ENCODE measurements at regions not wholly inside any gene's neighbourhood (a gene's known extent, or its start where the extent isn't known, plus 50 kb on each side); places are given as distances from the start of the nearest gene placed in this dataset.
"Not testable (repeated sequence)": the region's sequence is repeated elsewhere in the genome, so short reads cannot be mapped to it uniquely, and the experiment has no call there.

- no peak overlapping the region for H3K4me3 ChIP-seq (ENCODE audit: low read length)
- DNase-seq (ENCODE audit: low read depth, low spot score): no peak
Observed at GRCh38 chr17:72563952-72564351, 443.1 kb downstream of the SOX9 start.

DNA sequence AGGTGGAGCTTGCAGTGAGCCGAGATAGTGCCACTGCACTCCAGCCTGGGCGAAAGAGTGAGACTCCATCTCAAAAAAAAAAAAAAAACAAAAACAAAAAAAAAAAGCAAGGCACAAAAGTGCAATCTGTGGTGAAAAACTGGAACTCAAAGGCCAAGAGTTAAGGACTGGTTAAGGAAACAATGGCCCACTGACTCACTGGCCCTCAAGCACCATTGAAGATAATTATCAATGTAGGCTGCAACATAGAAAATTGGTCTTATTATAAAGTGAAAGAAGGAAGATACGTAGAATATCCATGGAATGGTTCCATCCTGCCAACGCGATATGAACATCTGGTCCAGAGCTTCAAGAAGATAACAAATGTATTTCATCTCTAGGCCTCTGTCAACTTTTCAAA lies 444.2 kb downstream of the SOX9 start:
- no peak overlapping the region for H3K4me3 ChIP-seq (ENCODE audit: low read length)
- DNase-seq (ENCODE audit: low read depth, low spot score): no peak

- no peak for DNase-seq (ENCODE audit: low read depth, low spot score)
- H3K4me3 ChIP-seq (ENCODE audit: low read length): no peak overlapping the region
Observed at GRCh38 chr17:72565758-72566157, 444.9 kb downstream of the SOX9 start.

DNA sequence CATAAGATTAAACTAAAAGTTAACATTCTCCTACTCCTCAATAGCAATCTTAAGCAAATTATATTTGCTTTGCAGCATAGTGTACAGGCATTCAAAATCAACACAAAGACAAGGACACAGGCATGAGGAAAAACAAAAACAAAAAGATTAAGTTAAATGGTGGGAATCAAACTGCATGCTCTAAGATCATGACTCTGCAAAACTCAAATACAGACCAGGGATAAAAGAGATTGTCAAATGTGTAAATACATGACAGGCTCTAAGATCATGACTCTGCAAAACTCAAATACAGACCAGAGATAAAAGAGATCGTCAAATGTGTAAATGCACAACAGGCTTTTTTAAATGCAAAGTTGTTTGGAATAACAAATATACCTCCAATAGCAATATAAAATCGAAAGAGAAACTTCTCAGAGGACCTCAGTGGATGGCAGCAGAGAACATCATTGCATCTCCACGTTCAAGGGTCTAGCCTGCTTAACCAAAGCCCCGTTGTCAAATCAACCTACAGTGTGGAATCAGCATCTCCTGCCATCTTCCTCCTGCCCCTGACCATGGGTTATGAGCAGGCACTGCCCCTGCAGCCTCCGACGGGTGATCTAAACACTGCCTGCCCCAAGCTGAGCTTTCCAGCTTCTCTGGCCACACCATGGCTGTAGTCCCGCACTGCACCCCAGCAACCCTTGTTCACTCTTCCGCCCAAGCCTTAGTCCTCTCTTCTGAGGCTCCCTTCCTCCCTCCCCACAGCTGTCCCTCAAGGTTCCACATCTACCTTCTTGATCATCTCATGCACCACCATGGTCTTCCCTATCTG lies 446.1 kb downstream of the SOX9 start:
- H3K4me3 ChIP-seq (ENCODE audit: low read length): no peak overlapping the region
- DNase-seq (ENCODE audit: low read depth, low spot score): no peak

- no peak for DNase-seq (ENCODE audit: low read depth, low spot score)
Observed at GRCh38 chr17:72567774-72568173, 447.0 kb downstream of the SOX9 start.

GRCh38 chr17:72569148-72569946 lies 448.5 kb downstream of the SOX9 start:
- H3K4me3 ChIP-seq (ENCODE audit: low read length): no peak overlapping the region
- no peak for DNase-seq (ENCODE audit: low read depth, low spot score)

More at GRCh38 chr17:72567774-72568173, 447.0 kb downstream of the SOX9 start:
- no peak overlapping the region for H3K4me3 ChIP-seq (ENCODE audit: low read length)

- H3K4me3 ChIP-seq (ENCODE audit: low read length): no peak overlapping the region
- no peak for DNase-seq (ENCODE audit: low read depth, low spot score)
Observed at GRCh38 chr17:72571813-72572396, 451.1 kb downstream of the SOX9 start.

DNA sequence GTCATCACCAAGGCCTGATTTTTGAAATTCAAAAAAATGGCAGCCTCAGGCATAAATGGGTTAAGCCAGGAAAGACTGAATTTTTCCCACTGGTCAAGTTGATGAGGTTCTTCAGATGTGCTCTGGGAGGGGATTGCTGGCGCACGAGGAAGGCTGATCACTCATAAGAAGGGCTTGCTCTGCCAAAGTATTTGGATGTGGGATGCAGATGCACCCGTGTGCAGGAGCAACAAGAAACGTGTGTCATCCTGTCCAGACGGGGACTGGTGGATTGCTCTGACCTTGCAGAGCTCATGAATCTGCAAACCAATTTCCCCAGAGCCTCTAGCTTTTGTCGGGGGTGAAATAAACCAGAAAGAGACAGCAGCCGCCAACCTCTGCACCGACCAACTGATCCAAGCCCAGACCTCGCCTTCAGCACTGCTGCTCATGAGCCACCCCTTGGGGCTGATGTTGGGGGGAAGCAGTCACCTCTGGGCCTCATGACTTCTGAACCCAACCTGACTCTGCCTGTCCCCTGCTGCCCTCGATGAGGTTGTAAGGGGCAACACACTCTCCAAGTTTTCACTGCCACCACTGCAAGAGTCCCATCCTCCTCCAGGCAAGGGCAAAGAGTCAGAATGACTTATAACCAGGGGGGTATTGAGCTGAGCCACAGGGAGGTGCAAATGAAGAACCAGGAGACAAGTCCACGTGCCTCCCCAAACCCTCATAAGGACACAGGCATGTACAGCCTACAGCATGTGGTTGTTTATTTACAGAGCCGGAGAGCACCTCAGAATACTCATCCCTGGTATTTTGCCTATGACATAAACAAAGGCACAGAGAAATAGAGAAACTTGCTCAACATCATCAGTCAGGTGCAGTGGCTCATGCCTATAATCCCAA lies 452.0 kb downstream of the SOX9 start:
- DNase-seq (ENCODE audit: low read depth, low spot score): no peak
- H3K4me3 ChIP-seq (ENCODE audit: low read length): no peak overlapping the region

- DNase-seq (ENCODE audit: low read depth, low spot score): not testable (repeated sequence)
Observed at GRCh38 chr17:72573492-72573801, 452.6 kb downstream of the SOX9 start.

DNA sequence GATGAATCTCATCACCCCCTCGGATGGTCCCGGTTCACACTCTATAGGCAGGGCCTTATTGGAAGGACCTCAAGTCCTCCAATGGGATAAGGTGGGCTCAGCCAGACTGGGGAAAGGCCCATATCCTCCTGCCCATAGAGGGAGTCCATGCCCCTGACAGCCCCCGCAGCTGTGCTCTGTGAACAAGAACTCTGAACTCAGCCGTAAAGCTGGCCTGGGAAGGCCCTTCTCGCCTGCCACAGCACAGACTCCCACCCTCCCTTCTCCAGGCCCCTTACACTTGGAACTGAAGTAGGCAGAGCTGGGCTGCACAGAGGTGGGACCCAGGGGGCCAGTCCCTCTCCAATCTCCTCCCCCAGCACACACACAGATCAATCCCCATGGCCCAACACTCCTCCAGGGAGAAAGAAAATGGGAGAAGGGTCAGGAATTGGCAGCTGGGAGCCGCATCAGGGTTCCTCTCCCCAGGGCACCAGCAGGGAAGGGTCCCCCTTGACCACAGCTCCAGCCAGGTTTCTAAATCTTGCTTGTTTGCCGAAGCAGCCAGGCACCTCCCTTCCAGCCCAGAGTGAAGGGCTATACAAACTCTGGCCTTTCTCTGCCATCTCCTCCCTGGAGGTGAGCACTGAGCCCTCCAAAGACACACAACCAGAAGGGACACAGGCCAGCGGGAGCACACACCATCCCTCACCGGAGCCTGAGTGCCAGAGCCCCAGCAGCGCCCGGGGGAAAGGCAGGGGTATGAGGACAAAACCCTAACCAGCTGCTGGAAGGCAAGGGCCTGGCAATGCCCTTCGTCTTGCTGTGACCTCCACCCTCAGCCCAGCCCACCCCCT lies 454.1 kb downstream of the SOX9 start:
- DNase-seq (ENCODE audit: low read depth, low spot score): no peak

More at GRCh38 chr17:72573492-72573801, 452.6 kb downstream of the SOX9 start:
- not testable (repeated sequence) for H3K4me3 ChIP-seq (ENCODE audit: low read length)

GRCh38 chr17:72575542-72576233 lies 454.9 kb downstream of the SOX9 start:
- H3K4me3 ChIP-seq (ENCODE audit: low read length): no peak overlapping the region
- DNase-seq (ENCODE audit: low read depth, low spot score): no peak

More for the DNA sequence above, 454.1 kb downstream of the SOX9 start:
- H3K4me3 ChIP-seq (ENCODE audit: low read length): no peak overlapping the region

DNA sequence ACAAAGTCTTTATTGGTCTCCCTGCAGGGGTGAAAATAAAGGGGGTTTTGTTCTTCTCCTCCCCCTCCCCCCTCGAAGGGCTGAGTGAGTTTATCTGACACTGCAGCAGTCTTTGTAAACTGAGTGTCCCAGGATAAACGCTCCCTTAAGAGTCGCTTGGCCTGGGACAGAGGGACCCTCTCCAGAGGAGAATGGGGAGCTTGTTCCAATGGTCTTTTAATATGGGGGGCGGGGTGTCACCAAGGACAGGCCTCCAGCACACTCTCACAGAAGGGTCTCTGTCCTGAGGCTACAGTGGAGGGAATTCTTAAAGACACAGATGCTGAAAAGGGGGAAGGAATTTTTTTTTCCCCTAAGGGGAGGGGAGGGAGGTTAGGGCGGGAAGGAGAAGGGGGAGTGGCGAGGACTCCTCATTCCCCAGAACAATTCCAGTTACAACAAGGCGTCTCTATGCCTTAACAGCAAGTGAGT lies 455.5 kb downstream of the SOX9 start:
- DNase-seq (ENCODE audit: low read depth, low spot score): no peak
- H3K4me3 ChIP-seq (ENCODE audit: low read length): no peak overlapping the region

GRCh38 chr17:72578817-72579470 lies 458.1 kb downstream of the SOX9 start:
- no peak overlapping the region for H3K4me3 ChIP-seq (ENCODE audit: low read length)
- no peak for DNase-seq (ENCODE audit: low read depth, low spot score)

DNA sequence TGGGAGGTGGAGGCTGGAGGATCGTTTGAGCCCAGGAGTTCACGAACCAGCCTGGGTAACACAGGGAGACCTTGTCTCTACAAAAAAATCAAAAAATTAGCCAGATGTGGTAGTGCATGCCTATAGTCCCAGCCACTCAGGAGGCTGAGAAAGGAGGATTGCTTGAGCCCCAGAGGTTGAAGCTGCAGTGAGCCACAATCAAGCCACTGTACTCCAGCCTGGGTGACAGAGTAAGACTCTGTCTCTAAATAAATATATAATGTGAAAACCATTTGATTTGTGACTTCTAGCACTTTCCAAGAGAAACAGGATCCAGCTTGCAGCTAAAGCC lies 459.1 kb downstream of the SOX9 start:
- no peak for DNase-seq (ENCODE audit: low read depth, low spot score)
- H3K4me3 ChIP-seq (ENCODE audit: low read length): no peak overlapping the region

- no peak for DNase-seq (ENCODE audit: low read depth, low spot score)
- no peak overlapping the region for H3K4me3 ChIP-seq (ENCODE audit: low read length)
Observed at GRCh38 chr17:72580321-72581127, 459.7 kb downstream of the SOX9 start.

GRCh38 chr17:72587156-72587555 lies 466.3 kb downstream of the SOX9 start:
- no peak overlapping the region for H3K4me3 ChIP-seq (ENCODE audit: low read length)
- no peak for DNase-seq (ENCODE audit: low read depth, low spot score)
